ENCODE measurements at regions not wholly inside any gene's neighbourhood (a gene's known extent, or its start where the extent isn't known, plus 50 kb on each side); places are given as distances from the start of the nearest gene placed in this dataset.

- no peak overlapping the region for H3K27ac ChIP-seq
- TF ChIP-seq CTCF (conservative IDR thresholded peaks at IDR 0.05) = no peak
- no peak for TF ChIP-seq ZFX (IDR thresholded peaks at IDR 0.05)
Observed at GRCh38 chr3:34377961-34378360, 579.5 kb downstream of the PDCD6IP start.

GRCh38 chr3:34381243-34381642 is 582.8 kb downstream of the PDCD6IP start:
- H3K27ac ChIP-seq = no peak overlapping the region
- TF ChIP-seq ZFX (IDR thresholded peaks at IDR 0.05) (no peak), CTCF (conservative IDR thresholded peaks at IDR 0.05) (no peak)

- TF ChIP-seq ZFX (IDR thresholded peaks at IDR 0.05) = no peak
- TF ChIP-seq CTCF (conservative IDR thresholded peaks at IDR 0.05) = no peak
- H3K27ac ChIP-seq = no peak overlapping the region
Observed at GRCh38 chr3:34382859-34383258, 584.4 kb downstream of the PDCD6IP start.

- no peak for TF ChIP-seq CTCF (conservative IDR thresholded peaks at IDR 0.05)
- no peak for TF ChIP-seq ZFX (IDR thresholded peaks at IDR 0.05)
- no peak overlapping the region for H3K27ac ChIP-seq
Observed at GRCh38 chr3:34386309-34386708, 587.9 kb downstream of the PDCD6IP start.

- no peak overlapping the region for H3K27ac ChIP-seq
- TF ChIP-seq ZFX (IDR thresholded peaks at IDR 0.05) (no peak), CTCF (conservative IDR thresholded peaks at IDR 0.05) (peak; percentile 35)
Observed at GRCh38 chr3:34387826-34388564, 589.6 kb downstream of the PDCD6IP start.

GRCh38 chr3:34388830-34389229 is 590.4 kb downstream of the PDCD6IP start:
- H3K27ac ChIP-seq = no peak overlapping the region
- no peak for TF ChIP-seq ZFX (IDR thresholded peaks at IDR 0.05)
- no peak for TF ChIP-seq CTCF (conservative IDR thresholded peaks at IDR 0.05)

- no peak overlapping the region for H3K27ac ChIP-seq
- TF ChIP-seq CTCF (conservative IDR thresholded peaks at IDR 0.05) (no peak; the same call in 1 of the 2 replicates), ZFX (IDR thresholded peaks at IDR 0.05) (no peak)
Observed at GRCh38 chr3:34394978-34395748, 596.7 kb downstream of the PDCD6IP start.
